Kidney epithelial cell (primary cell): ENCODE measurements at regions not wholly inside any gene's neighbourhood (a gene's known extent, or its start where the extent isn't known, plus 50 kb on each side); places are given as distances from the start of the nearest gene placed in this dataset.

Experiments
- DNase-seq: peaks from one replicate; pipeline ENCODE4 v3.0.0-alpha.2; 2010; ENCODE audit warnings: low read depth
- H3K27me3 ChIP-seq: 2 replicates; pipeline ENCODE4 v1.6.0; 2011; ENCODE audit warnings: low read length; ENCODE audit not compliant: control insufficient read depth, insufficient read depth
- H3K36me3 ChIP-seq: 2 replicates; pipeline ENCODE4 v1.5.1; 2011; ENCODE audit warnings: low read length; ENCODE audit not compliant: control insufficient read depth, insufficient read depth
- H3K4me3 ChIP-seq: 2 replicates; pipeline ENCODE4 v1.5.1; 2011; ENCODE audit warnings: low read depth, mild to moderate bottlenecking, control low read depth, low read length
- CTCF ChIP-seq: IDR thresholded peaks from 2 replicates; pipeline ENCODE4 v1.5.1; 2011; ENCODE audit warnings: mild to moderate bottlenecking, moderate library complexity, low read length, control low read depth, inconsistent platforms; ENCODE audit not compliant: insufficient read depth, poor library complexity, severe bottlenecking

DNA sequence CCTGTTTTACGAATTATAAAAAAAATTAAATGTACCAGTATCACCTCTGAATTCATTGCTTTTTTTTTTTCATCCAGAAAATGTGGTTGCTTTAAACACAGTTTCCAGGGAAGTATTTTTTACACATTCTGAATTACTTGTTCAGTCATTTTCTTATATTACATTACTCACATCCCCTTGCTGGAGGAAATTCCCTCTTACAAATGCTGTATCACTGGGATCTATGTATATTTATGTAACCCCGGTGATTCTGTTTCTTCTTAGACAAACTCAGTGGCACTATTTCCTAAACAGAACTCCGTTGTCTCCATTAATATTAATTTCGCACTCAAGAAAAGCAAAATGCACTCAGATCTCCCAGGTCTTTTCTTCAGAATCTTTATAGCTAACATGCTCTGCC is 1078.5 kb upstream of the ZEB2 start:
- H3K36me3 ChIP-seq, result no peaks in the 10 kb centered on the region
- TF ChIP-seq CTCF, result no peak
- no peak for DNase-seq
- no peak overlapping the region for H3K4me3 ChIP-seq
- no peaks in the 10 kb centered on the region for H3K27me3 ChIP-seq

DNA sequence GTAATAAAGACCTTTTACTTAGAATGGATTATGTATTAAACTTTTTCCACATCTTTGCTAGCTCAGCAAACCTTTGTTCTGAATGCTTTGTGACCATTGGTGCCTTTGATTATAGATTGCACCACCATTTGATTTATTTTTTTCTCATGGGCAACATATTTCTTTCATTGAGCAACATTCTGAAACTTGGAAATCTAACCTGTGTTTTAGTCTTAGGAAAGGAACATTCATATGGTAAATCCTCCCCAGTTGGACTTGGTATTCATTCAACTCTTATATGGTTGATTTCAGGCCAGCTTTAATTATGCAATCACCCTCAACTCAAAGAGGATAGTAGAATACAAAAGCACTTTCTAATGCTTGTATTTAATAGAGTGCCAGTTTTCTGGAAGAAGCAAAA is 1077.9 kb upstream of the ZEB2 start:
- Histone ChIP-seq H3K4me3 (no peak overlapping the region), H3K27me3 (no peaks in the 10 kb centered on the region), H3K36me3 (no peaks in the 10 kb centered on the region)
- TF ChIP-seq CTCF, result no peak
- DNase-seq, result no peak

DNA sequence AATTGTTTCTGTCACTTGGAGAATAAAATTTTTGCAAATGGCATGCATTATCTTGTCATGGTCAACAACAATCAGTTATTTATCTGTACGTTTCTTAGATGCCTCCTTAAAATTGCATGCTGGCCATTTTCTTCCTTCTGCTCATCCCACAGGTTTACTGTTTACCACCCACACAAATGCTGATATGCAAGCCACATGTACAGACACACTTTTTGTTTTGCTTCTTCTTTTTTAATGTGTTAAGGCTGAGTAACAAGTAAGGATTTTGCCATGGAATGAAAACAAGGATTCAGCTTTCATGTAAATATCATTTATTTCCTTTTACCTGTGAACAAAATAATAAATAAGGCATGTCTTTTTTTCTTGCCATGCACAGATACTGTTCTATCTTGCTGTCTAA is 1077.1 kb upstream of the ZEB2 start:
- no peak for DNase-seq
- no peak overlapping the region for H3K4me3 ChIP-seq
- no peaks in the 10 kb centered on the region for H3K36me3 ChIP-seq
- no peaks in the 10 kb centered on the region for H3K27me3 ChIP-seq
- TF ChIP-seq CTCF, result no peak

- H3K27me3 ChIP-seq, result no peaks in the 10 kb centered on the region
- no peak for DNase-seq
- no peak for TF ChIP-seq CTCF
Measured at GRCh38 chr2:145596416-145596815, 1076.5 kb upstream of the ZEB2 start.

GRCh38 chr2:145595296-145595695 is 1075.4 kb upstream of the ZEB2 start:
- H3K4me3 ChIP-seq, result no peak overlapping the region
- peak; percentile 18 for DNase-seq
- TF ChIP-seq CTCF, result no peak
- no peaks in the 10 kb centered on the region for H3K27me3 ChIP-seq
- H3K36me3 ChIP-seq, result no peaks in the 10 kb centered on the region

More at GRCh38 chr2:145596416-145596815, 1076.5 kb upstream of the ZEB2 start:
- Histone ChIP-seq H3K4me3 (no peak overlapping the region), H3K36me3 (no peaks in the 10 kb centered on the region)

DNA sequence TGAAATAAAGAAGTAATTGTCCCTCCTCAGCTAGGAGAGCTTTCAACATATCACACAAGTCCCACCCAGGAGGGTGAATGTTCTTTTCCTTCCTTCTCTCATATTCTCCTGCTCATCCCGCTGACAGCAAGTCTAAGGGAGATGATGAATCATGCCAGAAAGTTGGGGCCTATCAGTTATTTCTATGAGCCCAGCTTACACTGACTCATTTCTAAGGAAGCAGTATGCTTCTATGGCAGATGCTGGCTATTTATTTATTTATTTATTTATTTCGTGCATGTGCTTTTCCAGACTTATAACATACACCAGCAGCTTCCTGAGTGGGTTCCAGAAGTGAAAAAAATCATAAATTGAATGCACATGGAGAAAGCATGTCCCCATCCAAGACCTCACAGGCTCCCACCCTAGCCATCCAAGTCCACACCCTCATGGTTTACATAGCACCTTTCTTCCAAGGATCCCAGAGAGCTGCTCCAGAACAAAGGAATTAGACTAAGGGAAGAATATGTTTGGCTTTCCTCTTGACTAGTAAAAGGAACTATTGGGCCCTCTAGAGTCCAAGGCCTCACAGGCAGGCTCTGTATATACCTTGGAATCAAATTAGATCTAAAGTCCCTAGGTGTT is 1074.2 kb upstream of the ZEB2 start:
- peak; percentile 6 for TF ChIP-seq CTCF
- H3K27me3 ChIP-seq, result no peaks in the 10 kb centered on the region
- peak; percentile 43 for DNase-seq
- H3K4me3 ChIP-seq, result no peak overlapping the region
- no peaks in the 10 kb centered on the region for H3K36me3 ChIP-seq
